GM12878 (cell line): ENCODE measurements at regions not wholly inside any gene's neighbourhood (a gene's known extent, or its start where the extent isn't known, plus 50 kb on each side); places are given as distances from the start of the nearest gene placed in this dataset.

ENCODE experiments used
- CBX5 ChIP-seq: sonication (generic); IDR thresholded peaks from 2 replicates; pipeline ENCODE4 v1.6.1; 2016; ENCODE audit warnings: low read depth, moderate library complexity, mild to moderate bottlenecking, inconsistent platforms
- CTCF ChIP-seq, 3 experiments: IDR thresholded peaks in 2 of 3; conservative IDR thresholded peaks in 1 of 3; 2 replicates each; pipeline ENCODE4 v1.5.1; 2011; ENCODE audit warnings: low read depth in 3 of 3, low read length in 3 of 3, mild to moderate bottlenecking in 3 of 3, control low read depth in 2 of 3, moderate library complexity in 2 of 3, inconsistent platforms in 1 of 3, mixed read lengths in 1 of 3; ENCODE audit not compliant: control insufficient read depth in 2 of 3, insufficient read depth in 1 of 3; ENCODE audit errors: extremely low read depth in 1 of 3
- ETV6 ChIP-seq, 2 experiments: fragments of 450-650 bp in 1 of 2; IDR thresholded peaks in 1 of 2; conservative IDR thresholded peaks in 1 of 2; 2 replicates each; pipeline ENCODE4 v1.6.1; 2014; ENCODE audit warnings: antibody characterized with exemption in 1 of 2, borderline replicate concordance in 1 of 2, low read depth in 1 of 2, mild to moderate bottlenecking in 1 of 2, moderate library complexity in 1 of 2
- KDM1A ChIP-seq: fragments of 200-600 bp; sonication (generic); IDR thresholded peaks from 2 replicates; pipeline ENCODE4 v1.6.1; 2016; ENCODE audit warnings: borderline replicate concordance
- LARP7 ChIP-seq: fragments of 450-650 bp; IDR thresholded peaks from 2 replicates; pipeline ENCODE4 v1.6.1; 2017; ENCODE audit warnings: mild to moderate bottlenecking
- POLR2A ChIP-seq: IDR thresholded peaks from 2 replicates; pipeline ENCODE4 v1.6.1; 2011; ENCODE audit warnings: low read depth, mild to moderate bottlenecking, low read length
- RCOR1 ChIP-seq: conservative IDR thresholded peaks from 2 replicates; pipeline ENCODE4 v1.6.1; 2012; ENCODE audit warnings: low read depth, low read length, improper control_type of control experiment
- TAF1 ChIP-seq: IDR thresholded peaks from 2 replicates; pipeline ENCODE4 v1.6.1; 2011; ENCODE audit warnings: mild to moderate bottlenecking, low read depth, low read length, borderline replicate concordance
- TBL1XR1 ChIP-seq: IDR thresholded peaks from 2 replicates; pipeline ENCODE4 v1.6.1; 2012; ENCODE audit warnings: low read depth, low read length, improper control_type of control experiment
- ZNF274 ChIP-seq: IDR thresholded peaks from one replicate; pipeline ENCODE4 v1.8.0; 2011; ENCODE audit not compliant: insufficient read length, insufficient read depth
- TF ChIP-seq, protein P1 (sequence below): IDR thresholded peaks from 2 replicates; pipeline ENCODE4 v1.6.1; 2012; ENCODE audit warnings: low read depth, low read length, improper control_type of control experiment

- no peak for TF ChIP-seq LARP7
- no peak for TF ChIP-seq ZNF274
- no peak for TF ChIP-seq KDM1A
- no peak for TF ChIP-seq TBL1XR1
- TF ChIP-seq ETV6 (conservative IDR thresholded peaks at IDR 0.05 in 1 of 2, IDR thresholded peaks at IDR 0.05 in 1 of 2; ENCODE audit: borderline replicate concordance in 1 of 2, low read depth in 1 of 2) = no peak
- TF ChIP-seq TAF1 = no peak
- TF ChIP-seq, protein P1, sequence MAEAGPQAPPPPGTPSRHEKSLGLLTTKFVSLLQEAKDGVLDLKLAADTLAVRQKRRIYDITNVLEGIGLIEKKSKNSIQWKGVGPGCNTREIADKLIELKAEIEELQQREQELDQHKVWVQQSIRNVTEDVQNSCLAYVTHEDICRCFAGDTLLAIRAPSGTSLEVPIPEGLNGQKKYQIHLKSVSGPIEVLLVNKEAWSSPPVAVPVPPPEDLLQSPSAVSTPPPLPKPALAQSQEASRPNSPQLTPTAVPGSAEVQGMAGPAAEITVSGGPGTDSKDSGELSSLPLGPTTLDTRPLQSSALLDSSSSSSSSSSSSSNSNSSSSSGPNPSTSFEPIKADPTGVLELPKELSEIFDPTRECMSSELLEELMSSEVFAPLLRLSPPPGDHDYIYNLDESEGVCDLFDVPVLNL = no peak
- TF ChIP-seq CBX5 = no peak
- no peak for TF ChIP-seq CTCF (IDR thresholded peaks at IDR 0.05 in 2 of 3, conservative IDR thresholded peaks at IDR 0.05 in 1 of 3; ENCODE audit: control insufficient read depth in 2 of 3, extremely low read depth in 1 of 3, insufficient read depth in 1 of 3, low read depth in 3 of 3, low read length in 3 of 3)
- TF ChIP-seq POLR2A = no peak
- TF ChIP-seq RCOR1 = no peak
These were observed 72.6 kb upstream of the MC3R start for GRCh38 chr20:56175884-56176283.
